ENCODE measurements at regions not wholly inside any gene's neighbourhood (a gene's known extent, or its start where the extent isn't known, plus 50 kb on each side); places are given as distances from the start of the nearest gene placed in this dataset.
A peak's percentile ranks its signal among the peaks of the same experiment; 100 is the strongest.

- Histone ChIP-seq H3K27me3 (ENCODE audit: control insufficient read depth, insufficient read depth, low read length) (no peaks in the 10 kb centered on the region), H4K20me1 (ENCODE audit: control insufficient read depth, extremely low read depth, insufficient read depth, low read length) (no peaks in the 10 kb centered on the region), H3K4me1 (ENCODE audit: control insufficient read depth, extremely low read depth, insufficient read depth, low read length) (no peaks in the 10 kb centered on the region), H3K27ac (ENCODE audit: insufficient read depth, low read length) (no peak overlapping the region), H3K9ac (ENCODE audit: insufficient read depth, low read length) (no peak overlapping the region), H3K4me2 (ENCODE audit: extremely low read depth, insufficient read depth, low read length) (no peak overlapping the region), H3K9me3 (ENCODE audit: control insufficient read depth, insufficient read depth, low read depth, low read length) (no peaks in the 10 kb centered on the region), H3K36me3 (ENCODE audit: control insufficient read depth, insufficient read depth, low read length) (no peaks in the 10 kb centered on the region), H3K79me2 (ENCODE audit: control insufficient read depth, insufficient read depth, low read length) (no peaks in the 10 kb centered on the region), H2AFZ (ENCODE audit: low read length) (no peak overlapping the region), H3K4me3 (replicated peaks in 1 of 4; ENCODE audit: control extremely low read depth in 1 of 4, insufficient read depth in 1 of 4, low read depth in 3 of 4, low read length in 4 of 4) (no peak overlapping the region)
- DNase-seq (ENCODE audit: low read depth in 2 of 2), result peak; percentile 10 to 57
- TF ChIP-seq EZH2 (IDR thresholded peaks at IDR 0.05; ENCODE audit: low read length, missing control alignments), result no peak
- TF ChIP-seq, protein P1, sequence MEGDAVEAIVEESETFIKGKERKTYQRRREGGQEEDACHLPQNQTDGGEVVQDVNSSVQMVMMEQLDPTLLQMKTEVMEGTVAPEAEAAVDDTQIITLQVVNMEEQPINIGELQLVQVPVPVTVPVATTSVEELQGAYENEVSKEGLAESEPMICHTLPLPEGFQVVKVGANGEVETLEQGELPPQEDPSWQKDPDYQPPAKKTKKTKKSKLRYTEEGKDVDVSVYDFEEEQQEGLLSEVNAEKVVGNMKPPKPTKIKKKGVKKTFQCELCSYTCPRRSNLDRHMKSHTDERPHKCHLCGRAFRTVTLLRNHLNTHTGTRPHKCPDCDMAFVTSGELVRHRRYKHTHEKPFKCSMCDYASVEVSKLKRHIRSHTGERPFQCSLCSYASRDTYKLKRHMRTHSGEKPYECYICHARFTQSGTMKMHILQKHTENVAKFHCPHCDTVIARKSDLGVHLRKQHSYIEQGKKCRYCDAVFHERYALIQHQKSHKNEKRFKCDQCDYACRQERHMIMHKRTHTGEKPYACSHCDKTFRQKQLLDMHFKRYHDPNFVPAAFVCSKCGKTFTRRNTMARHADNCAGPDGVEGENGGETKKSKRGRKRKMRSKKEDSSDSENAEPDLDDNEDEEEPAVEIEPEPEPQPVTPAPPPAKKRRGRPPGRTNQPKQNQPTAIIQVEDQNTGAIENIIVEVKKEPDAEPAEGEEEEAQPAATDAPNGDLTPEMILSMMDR (conservative IDR thresholded peaks at IDR 0.05 in 1 of 2, IDR thresholded peaks at IDR 0.05 in 1 of 2; ENCODE audit: low read depth in 1 of 2, low read length in 2 of 2), result no peak
Measured at GRCh38 chr11:27807596-27807995, 107.3 kb upstream of the BDNF start.

- no peaks in the 10 kb centered on the region for H3K27me3 ChIP-seq (ENCODE audit: control insufficient read depth, insufficient read depth, low read length)
- no peaks in the 10 kb centered on the region for H3K79me2 ChIP-seq (ENCODE audit: control insufficient read depth, insufficient read depth, low read length)
- no peaks in the 10 kb centered on the region for H3K9me3 ChIP-seq (ENCODE audit: control insufficient read depth, insufficient read depth, low read depth, low read length)
- TF ChIP-seq, protein P1 (conservative IDR thresholded peaks at IDR 0.05 in 1 of 2, IDR thresholded peaks at IDR 0.05 in 1 of 2; ENCODE audit: low read depth in 1 of 2, low read length in 2 of 2), result no peak
- TF ChIP-seq EZH2 (IDR thresholded peaks at IDR 0.05; ENCODE audit: low read length, missing control alignments), result no peak
- no peaks in the 10 kb centered on the region for H3K4me1 ChIP-seq (ENCODE audit: control insufficient read depth, extremely low read depth, insufficient read depth, low read length)
- no peak overlapping the region for H3K4me2 ChIP-seq (ENCODE audit: extremely low read depth, insufficient read depth, low read length)
- no peaks in the 10 kb centered on the region for H4K20me1 ChIP-seq (ENCODE audit: control insufficient read depth, extremely low read depth, insufficient read depth, low read length)
- no peak for DNase-seq (ENCODE audit: low read depth in 2 of 2)
- no peak overlapping the region for H2AFZ ChIP-seq (ENCODE audit: low read length)
- H3K9ac ChIP-seq (ENCODE audit: insufficient read depth, low read length), result no peak overlapping the region
- no peak overlapping the region for H3K4me3 ChIP-seq (replicated peaks in 1 of 4; ENCODE audit: control extremely low read depth in 1 of 4, insufficient read depth in 1 of 4, low read depth in 3 of 4, low read length in 4 of 4)
- no peaks in the 10 kb centered on the region for H3K36me3 ChIP-seq (ENCODE audit: control insufficient read depth, insufficient read depth, low read length)
- no peak overlapping the region for H3K27ac ChIP-seq (ENCODE audit: insufficient read depth, low read length)
Measured at GRCh38 chr11:27806122-27806521, 105.9 kb upstream of the BDNF start.

- Histone ChIP-seq H3K36me3 (ENCODE audit: control insufficient read depth, insufficient read depth, low read length) (no peaks in the 10 kb centered on the region), H3K4me2 (ENCODE audit: extremely low read depth, insufficient read depth, low read length) (no peak overlapping the region), H3K4me3 (replicated peaks in 1 of 4; ENCODE audit: control extremely low read depth in 1 of 4, insufficient read depth in 1 of 4, low read depth in 3 of 4, low read length in 4 of 4) (no peak overlapping the region), H3K79me2 (ENCODE audit: control insufficient read depth, insufficient read depth, low read length) (no peaks in the 10 kb centered on the region), H4K20me1 (ENCODE audit: control insufficient read depth, extremely low read depth, insufficient read depth, low read length) (no peaks in the 10 kb centered on the region), H3K27ac (ENCODE audit: insufficient read depth, low read length) (no peak overlapping the region), H3K9ac (ENCODE audit: insufficient read depth, low read length) (no peak overlapping the region), H3K4me1 (ENCODE audit: control insufficient read depth, extremely low read depth, insufficient read depth, low read length) (no peaks in the 10 kb centered on the region), H3K27me3 (ENCODE audit: control insufficient read depth, insufficient read depth, low read length) (no peaks in the 10 kb centered on the region), H2AFZ (ENCODE audit: low read length) (no peak overlapping the region), H3K9me3 (ENCODE audit: control insufficient read depth, insufficient read depth, low read depth, low read length) (no peaks in the 10 kb centered on the region)
- DNase-seq (ENCODE audit: low read depth in 2 of 2), result no peak
- TF ChIP-seq, protein P1 (conservative IDR thresholded peaks at IDR 0.05 in 1 of 2, IDR thresholded peaks at IDR 0.05 in 1 of 2; ENCODE audit: low read depth in 1 of 2, low read length in 2 of 2), result no peak
- TF ChIP-seq EZH2 (IDR thresholded peaks at IDR 0.05; ENCODE audit: low read length, missing control alignments), result no peak
Measured at GRCh38 chr11:27795955-27796861, 96.0 kb upstream of the BDNF start.

Data from fibroblast of lung (primary cell).